SU-DHL-6 (cell line): ENCODE measurements at regions not wholly inside any gene's neighbourhood (a gene's known extent, or its start where the extent isn't known, plus 50 kb on each side); places are given as distances from the start of the nearest gene placed in this dataset.

Experiments
- H2AFZ ChIP-seq: fragments of 200-600 bp; sonication (generic); 2 replicates; pipeline ENCODE4 v1.6.1; 2014; ENCODE audit warnings: low read depth, mild to moderate bottlenecking, moderate library complexity, mixed read lengths, antibody characterized with exemption, low read length; ENCODE audit not compliant: severe bottlenecking
- H3F3A ChIP-seq: fragments of 200-600 bp; shearing (Covaris generic); 2 replicates; pipeline ENCODE4 v1.6.0; 2016; ENCODE audit warnings: antibody characterized with exemption, mild to moderate bottlenecking; ENCODE audit not compliant: insufficient read depth
- H3K27ac ChIP-seq: fragments of 200-600 bp; sonication (generic); 2 replicates; pipeline ENCODE4 v1.5.1; 2016; ENCODE audit warnings: low read depth, mild to moderate bottlenecking, low read length, moderate library complexity, mixed read lengths
- H3K27me3 ChIP-seq: fragments of 200-600 bp; sonication (generic), shearing (Covaris generic); 2 replicates; pipeline ENCODE4 v1.6.0; 2014; ENCODE audit warnings: mild to moderate bottlenecking, low read length
- H3K36me3 ChIP-seq: fragments of 200-600 bp; sonication (generic); 2 replicates; pipeline ENCODE4 v1.6.1; 2014; ENCODE audit warnings: mild to moderate bottlenecking, low read length, mixed read lengths
- H3K4me2 ChIP-seq: fragments of 300-600, 200-600 bp; shearing (Covaris generic), sonication (generic); 2 replicates; pipeline ENCODE4 v1.6.0; 2014; ENCODE audit warnings: low read length, low read depth, mild to moderate bottlenecking; ENCODE audit not compliant: poor library complexity, severe bottlenecking
- H3K4me3 ChIP-seq: fragments of 200-600 bp; sonication (generic); 2 replicates; pipeline ENCODE4 v1.5.1; 2014; ENCODE audit warnings: antibody characterized with exemption, low read length, mild to moderate bottlenecking, mixed read lengths; ENCODE audit not compliant: insufficient read depth, poor library complexity, severe bottlenecking
- H3K79me2 ChIP-seq: fragments of 200-600 bp; sonication (generic); 2 replicates; pipeline ENCODE4 v1.6.1; 2014; ENCODE audit warnings: mild to moderate bottlenecking, low read length, moderate library complexity; ENCODE audit not compliant: insufficient read depth
- H3K9ac ChIP-seq: fragments of 200-600 bp; sonication (generic); 2 replicates; pipeline ENCODE4 v1.7.0; 2014; ENCODE audit warnings: mild to moderate bottlenecking, low read length
- H3K9me2 ChIP-seq: fragments of 200-600 bp; sonication (generic); replicated peaks from 2 replicates; pipeline ENCODE4 v1.6.1; 2014; ENCODE audit warnings: low read length; ENCODE audit not compliant: insufficient read depth
- H3K9me3 ChIP-seq: fragments of 200-600 bp; sonication (generic); 2 replicates; pipeline ENCODE4 v1.6.1; 2014; ENCODE audit warnings: low read length, mixed read lengths; ENCODE audit not compliant: insufficient read depth
- H4K20me1 ChIP-seq: fragments of 200-600 bp; sonication (generic); 2 replicates; pipeline ENCODE4 v1.6.1; 2014; ENCODE audit warnings: low read depth, mild to moderate bottlenecking, antibody characterized with exemption, low read length, moderate library complexity, mixed read lengths
- EZH2phosphoT487 ChIP-seq: fragments of 200-600 bp; sonication (generic), shearing (Covaris generic); conservative IDR thresholded peaks from 2 replicates; pipeline ENCODE4 v1.6.1; 2018; ENCODE audit warnings: mild to moderate bottlenecking, antibody characterized with exemption, low read length, moderate library complexity, mixed read lengths
- TF ChIP-seq, protein P1 (sequence below): fragments of 200-600 bp; sonication (generic); IDR thresholded peaks from one replicate; pipeline ENCODE4 v1.5.1; 2017; ENCODE audit warnings: antibody characterized with exemption, mild to moderate bottlenecking, low read length, moderate library complexity; ENCODE audit not compliant: insufficient read depth, poor library complexity, severe bottlenecking

DNA sequence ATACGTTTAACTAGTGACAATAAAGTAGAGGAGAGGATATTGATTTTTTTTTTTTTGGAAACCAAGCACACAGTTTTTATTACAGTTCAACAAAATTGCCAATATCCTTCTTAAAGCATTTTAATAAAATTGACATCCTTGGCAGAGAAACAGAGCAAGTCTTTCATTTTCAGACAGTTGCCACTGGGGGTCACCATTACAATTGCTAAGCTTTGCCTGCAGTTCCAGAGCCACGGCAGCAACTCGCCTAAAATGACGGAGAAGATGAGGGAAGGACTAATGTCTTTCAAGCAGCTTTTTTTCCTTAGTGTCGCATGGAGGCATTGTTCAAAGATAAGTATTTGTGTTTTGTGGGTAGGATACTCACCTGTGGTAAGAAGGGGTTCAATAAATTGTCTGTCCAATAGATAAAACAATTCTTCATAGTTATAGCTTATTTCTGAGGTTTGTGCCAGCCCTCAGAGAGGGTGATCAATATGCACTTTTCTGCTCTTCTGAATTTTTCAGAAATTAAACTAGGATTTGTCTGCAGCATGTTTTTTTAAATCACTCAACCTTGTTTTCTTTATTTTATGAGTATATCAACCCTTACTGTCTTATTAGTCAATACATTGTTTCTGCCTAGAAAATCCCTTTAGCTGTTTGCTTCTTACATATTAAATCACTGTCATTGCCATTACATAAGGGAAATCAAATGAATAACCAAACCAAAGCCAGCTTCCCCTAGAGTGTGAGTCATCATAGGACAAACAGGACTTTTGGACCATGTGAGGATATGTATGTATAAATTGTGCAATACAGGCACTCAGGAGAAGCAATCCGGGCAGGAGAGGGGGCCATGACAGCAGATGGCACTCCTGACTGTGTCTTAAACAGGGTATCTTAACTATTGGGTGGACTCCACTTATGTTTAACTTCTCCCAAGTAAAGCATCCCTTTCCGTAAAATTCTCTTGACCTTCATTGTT is 508.1 kb upstream of the ARX start:
- Histone ChIP-seq H3K27ac (no peak overlapping the region), H3K4me2 (no peak overlapping the region)

DNA sequence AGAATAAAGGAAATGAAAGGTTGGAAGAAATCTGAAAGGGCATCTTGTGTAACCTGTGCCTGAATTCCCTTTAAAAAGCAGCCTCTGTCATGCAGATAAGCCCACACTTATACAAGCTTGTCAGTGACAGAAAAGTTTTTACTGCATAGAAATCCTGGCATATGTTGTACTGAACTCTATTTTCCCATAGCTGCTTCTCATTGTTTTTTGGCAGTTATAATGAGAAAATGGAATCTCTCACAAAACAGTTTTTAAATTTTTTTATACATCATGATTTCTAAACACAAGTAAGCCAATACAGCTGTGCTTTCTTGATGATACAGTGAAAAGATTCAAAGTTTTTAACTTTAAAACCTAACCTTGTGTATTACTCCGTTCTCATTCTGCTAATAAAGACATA is 511.4 kb upstream of the ARX start:
- H3K9ac ChIP-seq, result no peak overlapping the region
- H2AFZ ChIP-seq, result no peak overlapping the region
- H3K9me2 ChIP-seq, result no peaks in the 10 kb centered on the region
- H3K9me3 ChIP-seq, result no peaks in the 10 kb centered on the region
- H3K27ac ChIP-seq, result no peak overlapping the region
- no peaks in the 10 kb centered on the region for H4K20me1 ChIP-seq
- H3K79me2 ChIP-seq, result no peaks in the 10 kb centered on the region
- TF ChIP-seq, protein P1, sequence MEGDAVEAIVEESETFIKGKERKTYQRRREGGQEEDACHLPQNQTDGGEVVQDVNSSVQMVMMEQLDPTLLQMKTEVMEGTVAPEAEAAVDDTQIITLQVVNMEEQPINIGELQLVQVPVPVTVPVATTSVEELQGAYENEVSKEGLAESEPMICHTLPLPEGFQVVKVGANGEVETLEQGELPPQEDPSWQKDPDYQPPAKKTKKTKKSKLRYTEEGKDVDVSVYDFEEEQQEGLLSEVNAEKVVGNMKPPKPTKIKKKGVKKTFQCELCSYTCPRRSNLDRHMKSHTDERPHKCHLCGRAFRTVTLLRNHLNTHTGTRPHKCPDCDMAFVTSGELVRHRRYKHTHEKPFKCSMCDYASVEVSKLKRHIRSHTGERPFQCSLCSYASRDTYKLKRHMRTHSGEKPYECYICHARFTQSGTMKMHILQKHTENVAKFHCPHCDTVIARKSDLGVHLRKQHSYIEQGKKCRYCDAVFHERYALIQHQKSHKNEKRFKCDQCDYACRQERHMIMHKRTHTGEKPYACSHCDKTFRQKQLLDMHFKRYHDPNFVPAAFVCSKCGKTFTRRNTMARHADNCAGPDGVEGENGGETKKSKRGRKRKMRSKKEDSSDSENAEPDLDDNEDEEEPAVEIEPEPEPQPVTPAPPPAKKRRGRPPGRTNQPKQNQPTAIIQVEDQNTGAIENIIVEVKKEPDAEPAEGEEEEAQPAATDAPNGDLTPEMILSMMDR, result no peak
- TF ChIP-seq EZH2phosphoT487, result no peak
- H3K27me3 ChIP-seq, result no peaks in the 10 kb centered on the region
- no peak overlapping the region for H3K4me3 ChIP-seq
- no peaks in the 10 kb centered on the region for H3F3A ChIP-seq
- H3K4me2 ChIP-seq, result no peak overlapping the region
- H3K36me3 ChIP-seq, result no peaks in the 10 kb centered on the region

More for the DNA sequence above, 508.1 kb upstream of the ARX start:
- no peak overlapping the region for H3K4me3 ChIP-seq
- no peaks in the 10 kb centered on the region for H3F3A ChIP-seq
- no peaks in the 10 kb centered on the region for H4K20me1 ChIP-seq
- no peaks in the 10 kb centered on the region for H3K9me2 ChIP-seq
- no peaks in the 10 kb centered on the region for H3K9me3 ChIP-seq
- TF ChIP-seq, protein P1, result no peak
- no peak for TF ChIP-seq EZH2phosphoT487
- no peaks in the 10 kb centered on the region for H3K79me2 ChIP-seq
- no peaks in the 10 kb centered on the region for H3K27me3 ChIP-seq
- no peak overlapping the region for H2AFZ ChIP-seq
- no peak overlapping the region for H3K9ac ChIP-seq
- H3K36me3 ChIP-seq, result no peaks in the 10 kb centered on the region

DNA sequence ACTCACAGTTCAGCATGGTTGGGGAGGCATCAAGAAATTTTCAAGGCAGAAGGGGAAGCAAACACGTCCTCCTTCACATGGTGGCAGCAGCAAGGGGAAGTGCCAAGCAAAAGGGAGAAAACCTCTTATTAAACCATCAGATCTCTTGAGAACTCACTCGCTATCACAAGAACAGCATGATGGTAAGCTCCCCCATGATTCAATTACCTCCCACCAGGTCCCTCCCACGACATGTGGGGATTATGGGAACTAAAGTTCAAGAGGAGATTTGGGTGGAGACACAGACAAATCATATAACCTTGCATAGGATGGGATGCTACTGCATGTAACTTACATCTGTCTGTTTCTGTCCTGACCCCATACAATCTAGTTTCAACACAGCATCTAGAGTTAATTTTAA is 511.8 kb upstream of the ARX start:
- H3K36me3 ChIP-seq, result no peaks in the 10 kb centered on the region
- H3K4me3 ChIP-seq, result no peak overlapping the region
- H3K27me3 ChIP-seq, result no peaks in the 10 kb centered on the region
- H4K20me1 ChIP-seq, result no peaks in the 10 kb centered on the region
- TF ChIP-seq, protein P1, result no peak
- no peak for TF ChIP-seq EZH2phosphoT487
- no peak overlapping the region for H3K4me2 ChIP-seq
- H3K79me2 ChIP-seq, result no peaks in the 10 kb centered on the region
- no peaks in the 10 kb centered on the region for H3K9me3 ChIP-seq
- H3F3A ChIP-seq, result no peaks in the 10 kb centered on the region
- no peak overlapping the region for H3K27ac ChIP-seq
- H3K9me2 ChIP-seq, result no peaks in the 10 kb centered on the region
- H3K9ac ChIP-seq, result no peak overlapping the region
- H2AFZ ChIP-seq, result no peak overlapping the region
